Ascending aorta (tissue), 2 donors: ENCODE measurements at regions not wholly inside any gene's neighbourhood (a gene's known extent, or its start where the extent isn't known, plus 50 kb on each side); places are given as distances from the start of the nearest gene placed in this dataset.

Experiments used
- DNase-seq, 2 donors: peaks; one replicate each; pipeline ENCODE4 v3.0.0-alpha.2; 2019; ENCODE audit warnings: low spot score in 2 of 2
- H3K27ac ChIP-seq, 2 donors: fragments of 200-600 bp; sonication (generic); one replicate each; pipeline ENCODE4 v1.5.1; 2016 to 2017; ENCODE audit warnings: mild to moderate bottlenecking in 1 of 2
- H3K27me3 ChIP-seq: fragments of 200-600 bp; sonication (generic); one replicate; pipeline ENCODE4 v1.5.1; 2017
- H3K36me3 ChIP-seq, 2 donors: fragments of 200-600 bp; sonication (generic); one replicate each; pipeline ENCODE4 v1.5.1; 2016
- H3K4me1 ChIP-seq, 2 donors: fragments of 200-600 bp; sonication (generic); one replicate each; pipeline ENCODE4 v1.5.1; 2016 to 2017; ENCODE audit warnings: mild to moderate bottlenecking in 1 of 2
- H3K4me3 ChIP-seq, 2 donors: fragments of 200-600 bp; sonication (generic); one replicate each; pipeline ENCODE4 v1.5.1; 2016 to 2017; ENCODE audit warnings: mild to moderate bottlenecking in 1 of 2
- H3K9me3 ChIP-seq, 2 donors: fragments of 200-600 bp; sonication (generic); one replicate each; pipeline ENCODE4 v1.5.1; 2016
- intact Hi-C: fragments of 100-400 bp; cut with DNase I; formaldehyde crosslinking; loops from one replicate; pipeline ENCODE4 v1.15.1; 2023
- TF ChIP-seq, protein P1 (sequence below), 3 experiments: fragments of 200-600 bp in 2 of 3; fragments of 450-650 bp in 1 of 3; sonication (generic) in 2 of 3; IDR thresholded peaks; one replicate each; pipeline ENCODE4 v1.5.1; 2016 to 2019; ENCODE audit warnings: antibody characterized with exemption in 3 of 3, mild to moderate bottlenecking in 1 of 3, moderate library complexity in 1 of 3

DNA sequence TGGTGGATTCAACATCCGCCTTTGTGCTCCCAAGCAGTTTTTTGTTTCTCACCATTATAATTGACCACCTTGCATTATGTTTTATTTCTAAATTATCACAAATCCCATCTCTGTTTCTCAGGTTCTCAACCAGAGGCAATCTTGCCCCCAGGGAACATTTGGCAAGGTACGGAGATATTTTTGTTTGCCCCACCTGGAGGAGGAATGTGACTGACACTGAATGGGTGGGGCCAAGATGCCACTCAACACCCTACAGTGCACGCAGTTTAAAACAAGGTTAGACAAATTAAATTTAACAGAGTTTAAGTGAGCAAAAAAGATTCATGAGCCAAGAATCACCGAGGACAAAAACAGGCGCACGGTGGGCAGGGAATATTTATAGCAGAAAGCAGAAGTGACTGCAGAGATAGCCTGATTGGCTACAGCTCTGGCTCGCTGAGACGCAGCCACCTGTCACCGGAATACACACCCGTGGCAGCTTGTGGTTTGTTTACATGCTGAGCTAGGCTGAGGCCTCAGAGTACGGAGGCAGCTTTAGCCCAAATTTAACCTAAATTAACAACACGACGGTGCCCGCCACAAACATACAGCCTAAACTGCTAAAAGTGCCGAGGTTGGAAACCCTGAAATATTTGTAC, 150.0 kb upstream of the ALKAL2 start:
- intact Hi-C loops: no loop called here

DNA sequence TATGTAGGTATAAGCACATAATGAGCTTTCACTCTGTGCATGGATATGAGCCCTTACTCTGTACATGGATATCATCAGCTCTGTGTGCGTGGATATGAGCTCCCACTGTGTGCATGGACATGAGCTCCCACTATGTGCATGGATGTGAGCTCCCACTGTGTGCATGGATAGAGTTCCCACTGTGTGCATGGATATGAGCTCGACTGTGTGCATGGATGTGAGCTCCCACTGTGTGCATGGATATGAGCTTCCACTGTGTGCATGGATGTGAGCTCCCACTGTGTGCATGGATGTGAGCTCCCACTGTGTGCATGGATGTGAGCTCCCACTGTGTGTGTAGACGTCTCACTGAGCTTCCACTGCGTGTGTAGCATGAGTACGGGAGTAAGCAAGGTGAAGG, 149.3 kb upstream of the ALKAL2 start:
- intact Hi-C loops: no loop called here
- no peaks in the 10 kb centered on the region for H3K36me3 ChIP-seq
- no peaks in the 10 kb centered on the region for H3K27me3 ChIP-seq
- H3K4me3 ChIP-seq: no peak overlapping the region
- H3K9me3 ChIP-seq: no peaks in the 10 kb centered on the region
- no peak overlapping the region for H3K27ac ChIP-seq
- TF ChIP-seq, protein P1, sequence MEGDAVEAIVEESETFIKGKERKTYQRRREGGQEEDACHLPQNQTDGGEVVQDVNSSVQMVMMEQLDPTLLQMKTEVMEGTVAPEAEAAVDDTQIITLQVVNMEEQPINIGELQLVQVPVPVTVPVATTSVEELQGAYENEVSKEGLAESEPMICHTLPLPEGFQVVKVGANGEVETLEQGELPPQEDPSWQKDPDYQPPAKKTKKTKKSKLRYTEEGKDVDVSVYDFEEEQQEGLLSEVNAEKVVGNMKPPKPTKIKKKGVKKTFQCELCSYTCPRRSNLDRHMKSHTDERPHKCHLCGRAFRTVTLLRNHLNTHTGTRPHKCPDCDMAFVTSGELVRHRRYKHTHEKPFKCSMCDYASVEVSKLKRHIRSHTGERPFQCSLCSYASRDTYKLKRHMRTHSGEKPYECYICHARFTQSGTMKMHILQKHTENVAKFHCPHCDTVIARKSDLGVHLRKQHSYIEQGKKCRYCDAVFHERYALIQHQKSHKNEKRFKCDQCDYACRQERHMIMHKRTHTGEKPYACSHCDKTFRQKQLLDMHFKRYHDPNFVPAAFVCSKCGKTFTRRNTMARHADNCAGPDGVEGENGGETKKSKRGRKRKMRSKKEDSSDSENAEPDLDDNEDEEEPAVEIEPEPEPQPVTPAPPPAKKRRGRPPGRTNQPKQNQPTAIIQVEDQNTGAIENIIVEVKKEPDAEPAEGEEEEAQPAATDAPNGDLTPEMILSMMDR (IDR thresholded peaks at IDR 0.05): no peak
- no peak for DNase-seq
- no peaks in the 10 kb centered on the region for H3K4me1 ChIP-seq

More for the DNA sequence above, 150.0 kb upstream of the ALKAL2 start:
- Histone ChIP-seq H3K36me3 (no peaks in the 10 kb centered on the region), H3K4me1 (no peaks in the 10 kb centered on the region), H3K27me3 (no peaks in the 10 kb centered on the region), H3K4me3 (no peak overlapping the region), H3K9me3 (no peaks in the 10 kb centered on the region), H3K27ac (no peak overlapping the region)
- no peak for DNase-seq
- TF ChIP-seq, protein P1 (IDR thresholded peaks at IDR 0.05): no peak

DNA sequence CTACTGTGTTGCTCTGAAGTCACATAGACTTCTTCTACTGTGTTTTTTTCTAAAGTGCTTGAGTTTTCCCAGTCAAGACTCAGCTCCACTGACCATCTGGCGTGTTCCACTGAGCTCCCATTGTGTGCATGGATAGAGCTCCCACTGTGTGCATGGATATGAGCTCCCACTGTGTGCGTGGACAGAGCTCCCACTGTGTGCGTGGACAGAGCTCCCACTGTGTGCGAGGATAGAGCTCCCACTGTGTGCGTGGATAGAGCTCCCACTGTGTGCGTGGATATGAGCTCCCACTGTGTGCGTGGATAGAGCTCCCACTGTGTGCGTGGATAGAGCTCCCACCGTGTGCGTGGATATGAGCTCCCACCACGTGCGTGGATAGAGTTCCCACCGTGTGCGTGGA, 148.3 kb upstream of the ALKAL2 start:
- Histone ChIP-seq H3K36me3 (no peaks in the 10 kb centered on the region), H3K9me3 (no peaks in the 10 kb centered on the region), H3K4me1 (no peaks in the 10 kb centered on the region), H3K27ac (no peak overlapping the region), H3K27me3 (no peaks in the 10 kb centered on the region), H3K4me3 (no peak overlapping the region)
- DNase-seq: no peak
- TF ChIP-seq, protein P1 (IDR thresholded peaks at IDR 0.05): no peak
- intact Hi-C loops: no loop called here

DNA sequence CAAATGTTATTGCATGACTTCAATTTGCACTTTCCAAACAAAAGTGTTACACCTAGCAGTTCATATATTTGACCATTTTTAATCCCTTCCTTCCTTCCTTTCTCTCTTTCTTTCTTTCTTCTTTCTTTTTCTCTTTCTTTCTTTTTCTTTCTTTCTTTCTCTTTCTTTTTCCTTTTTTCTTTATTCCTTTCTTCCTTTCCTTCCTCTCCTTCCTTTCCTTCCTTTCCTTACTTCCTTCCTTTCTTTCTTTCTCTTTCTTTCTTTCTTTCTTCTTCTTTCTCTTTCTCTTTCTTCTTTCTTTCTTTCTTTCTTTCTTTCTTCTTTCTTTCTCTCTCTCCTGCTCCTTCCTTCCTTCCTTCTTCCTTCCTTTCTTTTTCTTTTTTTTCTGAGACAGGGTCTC, 146.7 kb upstream of the ALKAL2 start:
- intact Hi-C loops: no loop called here

DNA sequence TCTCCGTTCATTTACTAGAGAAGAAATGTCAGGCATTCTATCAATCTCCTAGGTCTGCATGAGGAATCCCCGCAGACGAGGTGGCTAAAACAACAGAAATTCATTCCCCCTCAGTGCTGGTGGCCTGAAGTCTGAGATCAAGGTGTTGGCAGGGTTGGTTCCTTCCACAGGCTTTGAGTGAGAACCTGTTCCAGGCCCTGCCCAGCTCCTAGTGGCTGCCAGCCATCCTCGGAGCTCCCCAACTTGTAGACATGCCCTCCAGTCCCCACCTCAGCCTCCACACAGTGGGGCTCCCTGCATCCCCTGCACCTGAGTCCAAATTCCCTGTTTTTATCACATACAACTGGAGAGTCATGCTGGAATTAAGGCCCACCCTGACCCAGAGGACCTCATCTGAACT, 145.3 kb upstream of the ALKAL2 start:
- Histone ChIP-seq H3K27me3 (no peaks in the 10 kb centered on the region), H3K36me3 (no peaks in the 10 kb centered on the region), H3K4me3 (no peak overlapping the region), H3K4me1 (no peaks in the 10 kb centered on the region), H3K27ac (no peak overlapping the region), H3K9me3 (no peaks in the 10 kb centered on the region)
- no peak for DNase-seq
- intact Hi-C loops: no loop called here
- TF ChIP-seq, protein P1 (IDR thresholded peaks at IDR 0.05): no peak

More for the DNA sequence above, 146.7 kb upstream of the ALKAL2 start:
- Histone ChIP-seq H3K4me1 (no peaks in the 10 kb centered on the region), H3K36me3 (no peaks in the 10 kb centered on the region), H3K9me3 (no peaks in the 10 kb centered on the region), H3K4me3 (no peak overlapping the region), H3K27me3 (no peaks in the 10 kb centered on the region), H3K27ac (no peak overlapping the region)
- TF ChIP-seq, protein P1 (IDR thresholded peaks at IDR 0.05): no peak
- DNase-seq: no peak
